Aorta (tissue), 5 donors: ENCODE measurements at regions not wholly inside any gene's neighbourhood (a gene's known extent, or its start where the extent isn't known, plus 50 kb on each side); places are given as distances from the start of the nearest gene placed in this dataset.

Source experiments
- ATAC-seq: fragments of 200-7000 bp; cut with Tn5 transposase; one replicate; pipeline ENCODE4 v1.9.1; 2022; ENCODE audit warnings: moderate library complexity; ENCODE audit not compliant: low FRiP score
- DNase-seq, 2 donors: peaks; one replicate each; pipeline ENCODE4 v3.0.0-alpha.2; 2020
- H3K27ac ChIP-seq, 2 donors: one replicate each; pipeline ENCODE4 v1.5.1; 2013; ENCODE audit warnings: low read length in 2 of 2, mild to moderate bottlenecking in 2 of 2, moderate library complexity in 2 of 2, control low read depth in 1 of 2, inconsistent platforms in 1 of 2, low read depth in 1 of 2
- H3K27me3 ChIP-seq, 2 donors: one replicate each; pipeline ENCODE4 v1.6.1; 2013; ENCODE audit warnings: control low read depth in 1 of 2, low read length in 1 of 2, mild to moderate bottlenecking in 1 of 2, moderate library complexity in 1 of 2; ENCODE audit not compliant: insufficient read depth in 2 of 2, control insufficient read depth in 1 of 2
- H3K36me3 ChIP-seq, 2 donors: one replicate each; pipeline ENCODE4 v1.6.1; 2013; ENCODE audit warnings: control low read depth in 1 of 2, low read length in 1 of 2, mild to moderate bottlenecking in 1 of 2; ENCODE audit not compliant: insufficient read depth in 2 of 2, control insufficient read depth in 1 of 2
- H3K4me1 ChIP-seq, 2 donors: one replicate each; pipeline ENCODE4 v1.6.1; 2013; ENCODE audit warnings: low read length in 2 of 2, control low read depth in 1 of 2, mild to moderate bottlenecking in 1 of 2, moderate library complexity in 1 of 2; ENCODE audit not compliant: insufficient read depth in 2 of 2, control insufficient read depth in 1 of 2
- H3K4me3 ChIP-seq, 2 donors: one replicate each; pipeline ENCODE4 v1.5.1; 2013; ENCODE audit warnings: low read length in 2 of 2, control low read depth in 1 of 2, mild to moderate bottlenecking in 1 of 2
- H3K9me3 ChIP-seq: one replicate; pipeline ENCODE4 v1.6.1; 2013; ENCODE audit warnings: mild to moderate bottlenecking, low read length; ENCODE audit not compliant: control insufficient read depth
- WGBS, 2 donors: extraction: QIAGEN DNeasy Blood & Tissue Kit; methylation state at CpG; one replicate each; pipeline ENCODE4 v1.1.7; 2013; 5-methylcytosine and 5-hydroxymethylcytosine counted together
- intact Hi-C, 2 donors: fragments of 100-400 bp; cut with DNase I; formaldehyde crosslinking; loops; one replicate each; pipeline versions ENCODE4 v1.14.2 to v1.15.0; 2022
- donor health status: healthy with polysubstance abuse.
- donor health status: Bipolar disorder and iron deficiency.
- donor health status: DM: no; HTN: no; CAD: no.
- donor health status: DM: no; HTN: no; CAD: no.
- donor health status: DM: yes; HTN: yes; CAD: no.

DNA sequence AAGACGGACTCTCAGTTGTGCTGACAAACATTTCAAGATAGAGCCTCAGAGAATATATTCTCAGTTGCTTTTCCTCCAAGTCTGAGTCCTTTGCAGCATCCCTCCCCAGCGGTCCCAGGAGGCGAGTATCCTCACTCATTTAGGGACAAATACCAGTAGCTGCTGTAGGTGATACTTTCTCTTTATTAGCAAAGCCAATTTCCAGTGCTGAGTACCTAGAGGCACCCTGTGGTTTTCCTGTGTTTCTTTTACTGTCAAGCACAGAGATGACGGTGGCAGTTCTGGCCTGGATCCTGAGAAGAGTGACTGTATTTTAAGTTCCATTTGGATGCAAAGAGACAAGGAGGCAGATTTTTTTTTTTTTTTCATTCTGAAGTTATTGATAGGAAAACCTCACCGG, 1058.4 kb downstream of the SORCS3 start:
- no peaks in the 10 kb centered on the region for H3K4me1 ChIP-seq
- intact Hi-C loops: no loop called here
- no peak overlapping the region for H3K4me3 ChIP-seq
- H3K27ac ChIP-seq: no peak overlapping the region
- no peak for DNase-seq
- H3K9me3 ChIP-seq: no peaks in the 10 kb centered on the region
- ATAC-seq: no peak
- 53 to 59% methylated on average over 5 of the region's 5 CpGs for WGBS, 2 donors
- no peaks in the 10 kb centered on the region for H3K27me3 ChIP-seq
- H3K36me3 ChIP-seq: no peaks in the 10 kb centered on the region

DNA sequence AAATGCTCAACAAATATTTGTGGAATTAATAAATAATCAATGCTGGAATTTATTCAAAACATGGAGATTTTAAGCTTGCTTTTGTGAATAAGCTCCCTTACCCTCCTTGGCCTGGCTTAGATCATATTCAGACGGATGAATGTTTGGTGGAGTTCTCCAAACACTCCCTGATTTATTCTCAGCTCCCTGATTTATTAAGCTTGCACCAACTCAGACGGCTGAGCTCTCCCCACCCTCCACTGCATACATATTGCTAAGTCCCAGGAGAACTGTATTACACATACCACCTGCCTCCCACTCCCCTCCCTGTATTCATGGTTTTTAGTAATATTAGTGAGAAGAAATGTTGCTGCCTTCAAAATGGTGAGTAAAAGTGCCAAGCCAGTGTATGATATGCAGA, 1057.5 kb downstream of the SORCS3 start:
- ATAC-seq: no peak
- H3K27me3 ChIP-seq: no peaks in the 10 kb centered on the region
- DNase-seq: no peak
- intact Hi-C loops: no loop called here
- no peak overlapping the region for H3K27ac ChIP-seq
- no peaks in the 10 kb centered on the region for H3K9me3 ChIP-seq
- WGBS, 2 donors: 7 to 17% methylated on average over 2 of the region's 2 CpGs
- H3K4me3 ChIP-seq: no peak overlapping the region
- no peaks in the 10 kb centered on the region for H3K4me1 ChIP-seq
- no peaks in the 10 kb centered on the region for H3K36me3 ChIP-seq

DNA sequence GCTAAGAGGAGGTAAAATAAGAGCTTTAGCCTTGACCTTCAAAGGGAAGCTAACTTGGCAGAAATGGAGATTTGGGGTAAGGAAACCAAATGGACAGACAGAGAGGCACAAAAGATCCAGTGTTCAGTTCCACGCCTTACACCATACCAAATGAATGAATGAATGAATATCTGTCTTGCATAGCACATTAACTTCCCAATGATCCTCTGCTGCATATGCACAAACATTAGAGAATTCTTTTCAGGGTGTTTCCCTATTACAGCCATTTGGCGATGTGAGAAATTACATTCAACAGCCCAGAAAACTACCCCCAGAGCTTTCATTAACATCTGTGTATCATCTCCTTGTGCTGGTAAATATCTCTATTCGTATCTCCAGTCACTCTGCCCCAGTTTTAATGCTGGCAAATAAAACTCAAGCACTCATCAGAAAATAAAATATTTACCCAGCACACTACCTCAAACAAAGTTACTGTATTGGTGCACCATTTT, 1056.2 kb downstream of the SORCS3 start:
- no peaks in the 10 kb centered on the region for H3K27me3 ChIP-seq
- ATAC-seq (no peak), DNase-seq (no peak)
- H3K27ac ChIP-seq: no peak overlapping the region
- WGBS, 2 donors: 60 to 82% methylated on average over 3 of the region's 3 CpGs
- H3K4me3 ChIP-seq: no peak overlapping the region
- no peaks in the 10 kb centered on the region for H3K36me3 ChIP-seq
- intact Hi-C loops: no loop called here
- no peaks in the 10 kb centered on the region for H3K9me3 ChIP-seq
- H3K4me1 ChIP-seq: no peaks in the 10 kb centered on the region

DNA sequence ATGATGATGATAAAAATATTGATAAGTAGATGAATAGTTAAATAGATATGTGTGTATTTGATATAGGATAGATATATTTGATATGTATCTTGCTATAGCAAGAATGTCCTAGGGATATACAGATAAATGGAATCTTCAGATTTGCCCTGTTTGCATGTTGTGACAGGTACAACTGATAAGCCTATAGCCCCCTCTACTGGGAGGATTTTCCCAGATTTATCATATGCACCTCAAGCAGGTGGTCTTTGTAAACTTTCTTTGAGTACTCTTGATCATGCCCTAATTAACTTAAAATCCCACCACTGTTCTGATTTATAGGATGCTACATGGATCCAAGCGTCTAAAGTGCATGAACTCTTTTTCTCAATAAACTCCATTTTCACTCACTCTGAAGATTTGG, 1050.7 kb downstream of the SORCS3 start:
- Histone ChIP-seq H3K27ac (no peak overlapping the region), H3K4me3 (no peak overlapping the region), H3K9me3 (no peaks in the 10 kb centered on the region), H3K36me3 (no peaks in the 10 kb centered on the region), H3K27me3 (no peaks in the 10 kb centered on the region), H3K4me1 (no peaks in the 10 kb centered on the region)
- DNase-seq (no peak), ATAC-seq (no peak)
- 31 to 35% methylated on average over 1 of the region's 1 CpG for WGBS, 2 donors
- intact Hi-C loops: no loop called here

DNA sequence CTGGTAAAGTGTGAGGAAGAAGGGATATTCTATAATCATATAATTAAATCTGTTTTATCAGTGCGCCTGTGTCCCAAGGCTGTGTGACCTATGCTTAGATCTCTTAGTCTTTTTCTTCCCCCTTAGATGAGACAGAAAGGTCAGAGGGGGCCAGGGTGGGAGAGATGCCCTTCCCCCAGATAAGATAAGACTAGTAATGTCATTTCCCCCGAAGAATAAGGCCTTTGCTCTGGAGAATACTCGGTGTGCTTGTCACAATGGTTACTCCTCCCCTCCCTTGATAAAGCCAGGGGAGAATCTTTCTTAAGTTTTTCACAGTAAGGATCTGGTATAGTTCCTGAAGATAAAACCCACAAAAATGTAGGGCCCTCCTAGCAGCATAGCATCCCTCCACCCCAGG, 1041.8 kb downstream of the SORCS3 start:
- Histone ChIP-seq H3K36me3 (no peaks in the 10 kb centered on the region), H3K9me3 (no peaks in the 10 kb centered on the region), H3K27me3 (no peaks in the 10 kb centered on the region), H3K27ac (no peak overlapping the region), H3K4me3 (no peak overlapping the region), H3K4me1 (no peaks in the 10 kb centered on the region)
- intact Hi-C loops: no loop called here
- no peak for ATAC-seq
- 75 to 80% methylated on average over 3 of the region's 3 CpGs for WGBS, 2 donors
- no peak for DNase-seq

DNA sequence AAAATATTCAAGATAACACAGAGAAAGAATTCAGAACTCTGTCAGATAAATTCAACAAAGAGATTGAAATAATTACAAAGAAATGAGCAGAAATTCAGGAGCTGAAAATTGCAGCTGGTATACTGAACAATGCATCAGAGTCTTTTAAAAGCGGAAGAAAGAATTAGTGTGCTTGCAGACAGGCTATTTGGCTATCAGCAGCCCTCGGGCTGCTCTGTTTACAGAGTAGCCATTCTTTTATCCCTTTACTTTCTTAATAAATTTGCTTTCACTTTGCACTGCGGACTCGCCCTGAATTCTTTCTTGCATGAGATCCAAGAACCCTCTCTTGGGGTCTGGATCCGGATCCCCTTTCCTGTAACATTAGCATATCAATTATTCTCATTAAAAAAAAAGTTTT, 1040.0 kb downstream of the SORCS3 start:
- intact Hi-C loops: no loop called here
- no peaks in the 10 kb centered on the region for H3K36me3 ChIP-seq
- H3K27ac ChIP-seq: no peak overlapping the region
- H3K4me3 ChIP-seq: no peak overlapping the region
- H3K27me3 ChIP-seq: no peaks in the 10 kb centered on the region
- ATAC-seq: no peak
- no peaks in the 10 kb centered on the region for H3K9me3 ChIP-seq
- H3K4me1 ChIP-seq: no peaks in the 10 kb centered on the region
- 64 to 66% methylated on average over 5 of the region's 5 CpGs for WGBS, 2 donors
- no peak for DNase-seq

DNA sequence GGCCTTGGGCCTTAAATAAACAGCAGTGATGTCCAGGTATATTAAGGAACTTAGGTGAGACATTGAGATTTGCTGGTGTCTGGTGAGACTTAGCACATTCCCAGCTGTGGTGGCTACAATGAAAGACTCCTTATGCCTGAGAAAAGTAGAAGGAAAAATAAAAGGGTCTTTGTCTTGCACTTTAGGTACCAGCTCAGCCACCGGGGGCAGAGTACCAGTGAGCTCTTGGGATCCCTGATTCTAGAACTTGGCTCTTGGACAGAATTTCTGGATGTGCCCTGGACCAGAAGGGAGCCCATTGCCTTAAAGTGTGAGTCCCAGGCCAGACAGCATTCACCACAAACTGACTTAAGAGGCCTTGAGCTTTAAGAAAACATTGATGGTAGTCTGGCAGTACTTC, 1038.7 kb downstream of the SORCS3 start:
- Histone ChIP-seq H3K4me1 (no peaks in the 10 kb centered on the region), H3K27me3 (no peaks in the 10 kb centered on the region), H3K9me3 (no peaks in the 10 kb centered on the region), H3K4me3 (no peak overlapping the region), H3K36me3 (no peaks in the 10 kb centered on the region), H3K27ac (no peak overlapping the region)
- no peak for ATAC-seq
- 70 to 75% methylated on average over 1 of the region's 1 CpG for WGBS, 2 donors
- no peak for DNase-seq
- intact Hi-C loops: no loop called here

DNA sequence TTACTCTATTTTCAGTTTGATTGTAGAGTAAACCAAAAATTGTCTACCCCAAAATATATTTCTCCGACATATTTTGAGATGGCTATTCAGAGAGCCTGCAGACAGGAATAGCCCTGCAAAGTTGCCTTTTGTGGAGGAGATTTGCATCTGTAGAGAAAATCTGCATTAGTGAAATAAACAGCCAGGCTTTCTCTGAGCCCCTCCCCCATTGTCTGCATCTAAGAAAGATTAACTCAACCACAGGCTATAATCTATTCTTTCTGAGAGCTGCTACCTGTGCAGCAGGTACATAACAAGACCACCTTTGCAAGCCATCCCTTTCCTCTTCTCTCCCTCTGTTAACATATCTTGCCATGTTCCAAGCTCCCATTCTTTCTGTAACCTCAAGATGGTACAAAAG, 1034.2 kb downstream of the SORCS3 start:
- no peaks in the 10 kb centered on the region for H3K9me3 ChIP-seq
- ATAC-seq (no peak), DNase-seq (no peak)
- H3K27ac ChIP-seq: no peak overlapping the region
- WGBS, 2 donors: 55 to 71% methylated on average over 1 of the region's 1 CpG
- intact Hi-C loops: no loop called here
- H3K27me3 ChIP-seq: no peaks in the 10 kb centered on the region
- H3K4me1 ChIP-seq: no peaks in the 10 kb centered on the region
- no peak overlapping the region for H3K4me3 ChIP-seq
- H3K36me3 ChIP-seq: no peaks in the 10 kb centered on the region

DNA sequence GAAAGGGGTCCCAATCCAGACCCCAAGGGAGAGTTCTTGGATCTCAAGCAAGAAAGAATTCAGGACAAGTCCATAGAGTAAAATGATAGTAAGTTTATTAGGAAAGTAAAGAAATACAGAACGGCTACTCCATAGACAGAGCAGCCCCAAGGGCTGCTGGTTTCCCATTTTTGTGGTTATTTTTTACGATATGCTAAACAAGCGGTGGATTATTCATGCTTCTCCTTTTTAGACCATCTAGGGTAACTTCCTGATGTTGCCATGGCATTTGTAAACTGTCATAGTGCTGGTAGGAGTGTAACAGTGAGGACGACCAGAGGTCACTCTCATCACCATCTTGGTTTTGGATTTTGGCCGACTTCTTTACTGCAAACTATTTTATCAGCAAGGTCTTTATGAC, 1033.4 kb downstream of the SORCS3 start:
- 83 to 86% methylated on average over 5 of the region's 5 CpGs for WGBS, 2 donors
- no peak overlapping the region for H3K4me3 ChIP-seq
- H3K27me3 ChIP-seq: no peaks in the 10 kb centered on the region
- intact Hi-C loops: no loop called here
- H3K36me3 ChIP-seq: no peaks in the 10 kb centered on the region
- ATAC-seq (no peak), DNase-seq (no peak)
- no peaks in the 10 kb centered on the region for H3K9me3 ChIP-seq
- no peaks in the 10 kb centered on the region for H3K4me1 ChIP-seq
- no peak overlapping the region for H3K27ac ChIP-seq
